ENCODE measurements at regions not wholly inside any gene's neighbourhood (a gene's known extent, or its start where the extent isn't known, plus 50 kb on each side); places are given as distances from the start of the nearest gene placed in this dataset.

GRCh38 chr5:74943905-74944304 is 77.7 kb upstream of the FAM169A start:
- Mint-ChIP-seq H3K4me3 (no peak overlapping the region), H3K9me3 (peaks cover 10% of the 10 kb centered on the region), H3K4me1 (peaks cover 36% of the 10 kb centered on the region), H3K27me3 (ENCODE audit: low read depth, poor library complexity) (peaks cover 10% of the 10 kb centered on the region), H3K27ac (no peak overlapping the region), H3K36me3 (ENCODE audit: low read depth) (no peaks in the 10 kb centered on the region)
- no peak for DNase-seq
- TF ChIP-seq, protein P1, sequence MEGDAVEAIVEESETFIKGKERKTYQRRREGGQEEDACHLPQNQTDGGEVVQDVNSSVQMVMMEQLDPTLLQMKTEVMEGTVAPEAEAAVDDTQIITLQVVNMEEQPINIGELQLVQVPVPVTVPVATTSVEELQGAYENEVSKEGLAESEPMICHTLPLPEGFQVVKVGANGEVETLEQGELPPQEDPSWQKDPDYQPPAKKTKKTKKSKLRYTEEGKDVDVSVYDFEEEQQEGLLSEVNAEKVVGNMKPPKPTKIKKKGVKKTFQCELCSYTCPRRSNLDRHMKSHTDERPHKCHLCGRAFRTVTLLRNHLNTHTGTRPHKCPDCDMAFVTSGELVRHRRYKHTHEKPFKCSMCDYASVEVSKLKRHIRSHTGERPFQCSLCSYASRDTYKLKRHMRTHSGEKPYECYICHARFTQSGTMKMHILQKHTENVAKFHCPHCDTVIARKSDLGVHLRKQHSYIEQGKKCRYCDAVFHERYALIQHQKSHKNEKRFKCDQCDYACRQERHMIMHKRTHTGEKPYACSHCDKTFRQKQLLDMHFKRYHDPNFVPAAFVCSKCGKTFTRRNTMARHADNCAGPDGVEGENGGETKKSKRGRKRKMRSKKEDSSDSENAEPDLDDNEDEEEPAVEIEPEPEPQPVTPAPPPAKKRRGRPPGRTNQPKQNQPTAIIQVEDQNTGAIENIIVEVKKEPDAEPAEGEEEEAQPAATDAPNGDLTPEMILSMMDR (IDR thresholded peaks at IDR 0.05) = no peak

- Mint-ChIP-seq H3K27me3 (ENCODE audit: low read depth, poor library complexity) (peaks cover 10% of the 10 kb centered on the region), H3K27ac (no peak overlapping the region), H3K4me1 (peaks cover 26% of the 10 kb centered on the region), H3K9me3 (peaks cover 19% of the 10 kb centered on the region), H3K4me3 (no peak overlapping the region), H3K36me3 (ENCODE audit: low read depth) (no peaks in the 10 kb centered on the region)
- TF ChIP-seq, protein P1 (IDR thresholded peaks at IDR 0.05) = no peak
- DNase-seq = no peak
Measured at GRCh38 chr5:74942622-74943286, 76.6 kb upstream of the FAM169A start.

DNA sequence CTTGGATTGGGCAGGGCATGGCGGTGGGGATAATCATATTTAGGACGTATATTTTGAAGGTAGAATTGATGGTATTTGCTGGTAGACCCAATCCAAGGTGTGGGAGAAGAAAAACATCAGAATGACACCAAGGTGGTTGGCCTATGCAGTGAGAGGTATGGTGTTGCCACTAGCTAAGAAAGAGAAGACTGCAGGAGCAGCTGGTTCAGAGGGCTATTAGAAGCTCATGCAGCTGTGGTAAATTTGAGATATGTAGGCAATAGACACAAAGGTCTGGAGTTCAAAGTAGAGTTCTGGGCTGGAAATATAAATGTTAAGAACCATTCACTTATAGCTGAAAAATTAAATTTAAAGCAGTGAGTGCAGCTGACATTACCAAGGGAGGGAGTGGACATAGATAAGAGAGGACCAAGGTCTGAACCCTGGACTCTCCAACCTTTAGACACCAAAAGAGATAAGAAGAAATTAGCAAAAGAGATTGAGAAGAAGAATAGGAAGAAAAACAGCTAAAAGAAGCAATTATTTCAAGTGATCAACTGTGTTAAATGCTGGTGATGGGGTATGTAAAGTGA is 74.7 kb upstream of the FAM169A start:
- Mint-ChIP-seq H3K4me3 (no peak overlapping the region), H3K27ac (no peak overlapping the region), H3K27me3 (ENCODE audit: low read depth, poor library complexity) (peaks cover 10% of the 10 kb centered on the region), H3K4me1 (peaks cover 7% of the 10 kb centered on the region), H3K9me3 (peaks cover 26% of the 10 kb centered on the region), H3K36me3 (ENCODE audit: low read depth) (peaks cover 4% of the 10 kb centered on the region)
- TF ChIP-seq, protein P1 (IDR thresholded peaks at IDR 0.05) = no peak
- DNase-seq = no peak

DNA sequence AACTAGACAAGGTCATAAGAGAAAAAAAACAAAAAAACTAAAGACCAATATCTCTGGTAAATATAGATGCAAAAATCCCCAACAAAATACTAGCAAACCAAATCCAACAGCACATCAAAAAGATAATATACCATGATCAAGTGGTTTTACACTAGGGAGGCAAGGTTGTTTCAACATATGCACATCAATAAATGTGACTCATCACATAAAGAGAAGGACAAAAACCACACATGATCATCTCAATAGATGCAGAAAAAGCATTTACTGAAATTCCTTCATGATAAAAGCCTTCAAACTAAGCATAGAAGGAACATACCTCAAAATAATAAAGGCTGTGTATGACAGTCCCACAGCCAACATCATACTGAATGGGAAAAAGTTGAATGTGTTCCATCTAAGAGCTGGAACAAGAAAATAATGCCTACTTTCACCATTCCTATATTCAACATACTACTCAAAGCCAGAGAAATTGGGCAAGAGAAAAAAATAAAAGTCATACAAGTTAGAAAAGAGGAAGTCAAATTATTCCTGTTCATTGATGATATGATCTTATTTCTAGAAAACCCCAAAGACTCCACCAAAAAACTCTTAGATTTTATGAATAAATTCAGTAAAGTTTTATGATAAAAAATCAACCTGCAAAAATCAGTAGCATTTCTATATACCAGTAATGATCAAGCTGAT is 72.2 kb upstream of the FAM169A start:
- Mint-ChIP-seq H3K4me3 (no peak overlapping the region), H3K27ac (no peak overlapping the region), H3K4me1 (peaks cover 22% of the 10 kb centered on the region), H3K27me3 (ENCODE audit: low read depth, poor library complexity) (peaks cover 8% of the 10 kb centered on the region), H3K9me3 (peaks cover 26% of the 10 kb centered on the region), H3K36me3 (ENCODE audit: low read depth) (peaks cover 4% of the 10 kb centered on the region)
- no peak for DNase-seq
- TF ChIP-seq, protein P1 (IDR thresholded peaks at IDR 0.05) = no peak

- H3K4me1 Mint-ChIP-seq = peaks cover 31% of the 10 kb centered on the region
- TF ChIP-seq, protein P1 (IDR thresholded peaks at IDR 0.05) = no peak
- no peak overlapping the region for H3K4me3 Mint-ChIP-seq
- H3K27ac Mint-ChIP-seq = no peak overlapping the region
- H3K27me3 Mint-ChIP-seq (ENCODE audit: low read depth, poor library complexity) = no peaks in the 10 kb centered on the region
- peaks cover 32% of the 10 kb centered on the region for H3K9me3 Mint-ChIP-seq
- peaks cover 4% of the 10 kb centered on the region for H3K36me3 Mint-ChIP-seq (ENCODE audit: low read depth)
- DNase-seq = no peak
Measured at GRCh38 chr5:74935752-74936091, 69.5 kb upstream of the FAM169A start.
